Motor neuron (in vitro differentiated cells): ENCODE measurements at regions not wholly inside any gene's neighbourhood (a gene's known extent, or its start where the extent isn't known, plus 50 kb on each side); places are given as distances from the start of the nearest gene placed in this dataset.

Experiments
- ATAC-seq, 8 experiments: fragments of 200-7000 bp; cut with Tn5 transposase; replicated peaks in 6 of 8; 2 replicates each; pipeline ENCODE4 v1.8.0; 2021; ENCODE audit warnings: mild to moderate bottlenecking in 8 of 8, moderate library complexity in 8 of 8
- H3K27ac ChIP-seq, 2 donors: fragments of 250-450 bp; sonication (Bioruptor Pico); 2 replicates each; pipeline ENCODE4 v1.9.0; 2021; ENCODE audit warnings: antibody characterized with exemption in 2 of 2, mild to moderate bottlenecking in 2 of 2, moderate library complexity in 1 of 2
- H3K4me1 ChIP-seq, 2 donors: fragments of 250-450 bp; sonication (Bioruptor Pico); replicated peaks in 1 of 2; 2 replicates each; pipeline ENCODE4 v1.6.1; 2021; ENCODE audit warnings: antibody characterized with exemption in 2 of 2, mild to moderate bottlenecking in 2 of 2, moderate library complexity in 1 of 2
- H3K4me3 ChIP-seq, 5 donors: fragments of 250-450 bp; sonication (Bioruptor Pico); 2 replicates each; pipeline ENCODE4 v1.9.0; 2021; ENCODE audit warnings: antibody characterized with exemption in 5 of 5, mild to moderate bottlenecking in 5 of 5, moderate library complexity in 4 of 5
- WGBS, 10 experiments: fragments of 450-650 bp; shearing (Covaris generic); methylation state at CpG; one replicate each; pipeline ENCODE4 v1.0.0; 2022; 5-methylcytosine and 5-hydroxymethylcytosine counted together
- in situ Hi-C, 9 experiments: fragments of 400-800 bp; cut with MboI; loops; one replicate each; pipeline ENCODE4 v1.15.0; 2021; ENCODE audit warnings: low sequenced_read_pairs in 9 of 9, low pct_unique_long_range_greater_than_20kb in 2 of 9; ENCODE audit not compliant: unreplicated experiment in 9 of 9

GRCh38 chr6:147933224-147933623 lies 409.4 kb upstream of the SASH1 start:
- Histone ChIP-seq H3K27ac (no peak overlapping the region), H3K4me3 (no peak overlapping the region), H3K4me1 (no peaks in the 10 kb centered on the region)
- peak in 1 of 8 experiments; percentile 88 for ATAC-seq
- 0 to 83% (median 11%) methylated on average over 1 of the region's 1 CpG; no CpG with 5 or more reads in 4 of the 10 experiments for whole genome bisulfite sequencing, 10 experiments
- in situ Hi-C loops, result no loop called here

DNA sequence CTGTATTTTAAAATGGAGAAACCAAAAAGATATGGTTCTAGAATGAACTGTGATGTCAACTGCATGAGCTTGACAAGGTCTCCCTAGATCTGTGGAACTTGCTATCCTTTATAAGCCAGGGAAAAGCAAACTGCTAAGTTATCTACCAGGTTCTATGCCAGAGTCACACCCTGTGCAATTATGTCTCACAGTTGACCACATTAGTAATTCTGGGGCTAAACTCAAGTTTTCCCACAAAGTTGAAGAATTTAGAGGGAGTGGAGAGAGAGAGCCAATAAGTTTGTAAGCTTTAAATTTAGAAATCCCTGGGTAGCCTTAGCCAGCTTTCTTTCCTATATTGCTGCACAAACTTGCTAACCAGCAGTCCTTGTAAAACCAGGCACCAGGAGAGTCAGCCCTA lies 407.0 kb upstream of the SASH1 start:
- H3K4me1 ChIP-seq, result no peaks in the 10 kb centered on the region
- ATAC-seq, result no peak
- H3K27ac ChIP-seq, result no peak overlapping the region
- H3K4me3 ChIP-seq, result no peak overlapping the region
- in situ Hi-C loops, result no loop called here

DNA sequence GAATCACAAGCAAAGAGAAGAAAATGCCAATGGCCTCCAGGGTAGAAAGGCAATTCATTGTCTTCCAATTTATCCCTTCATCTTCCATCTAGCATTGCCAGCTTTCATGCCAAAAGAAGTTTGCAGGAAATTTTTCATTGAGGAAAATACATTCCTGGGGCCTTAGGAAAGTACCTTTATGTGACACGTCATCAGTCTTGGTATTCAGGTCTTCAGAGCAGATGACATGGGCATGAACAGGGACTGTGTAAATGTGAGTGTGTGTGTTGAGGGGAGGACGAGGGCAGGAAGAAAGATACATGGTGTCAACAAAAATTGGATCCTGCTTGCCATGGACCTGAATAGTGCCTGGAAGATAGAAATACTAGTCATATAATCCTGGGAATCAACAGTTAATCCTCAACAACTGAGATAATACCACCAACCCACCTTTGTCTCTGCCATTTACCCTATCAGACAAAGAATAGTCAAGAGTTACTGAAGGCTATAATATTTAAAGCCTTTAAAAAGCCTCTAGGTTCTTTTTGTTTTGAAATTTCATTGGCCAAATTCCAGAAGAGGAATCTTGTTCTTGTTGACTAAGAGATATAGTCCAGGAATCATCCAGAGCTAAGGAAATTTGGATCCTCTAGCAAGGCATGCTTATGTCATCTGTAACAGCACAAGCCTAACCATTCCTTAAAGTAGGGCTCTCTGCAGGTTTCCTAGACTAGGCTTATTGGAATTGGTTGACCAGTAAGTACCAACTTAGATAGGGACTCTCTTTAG lies 405.8 kb upstream of the SASH1 start:
- 25 to 100% (median 86%) methylated on average over 1 to 2 of the region's 2 CpGs; no CpG with 5 or more reads in 3 of the 10 experiments for WGBS, 10 experiments
- ATAC-seq, result no peak
- Histone ChIP-seq H3K27ac (no peak overlapping the region), H3K4me3 (no peak overlapping the region), H3K4me1 (peaks cover 0 to 3% of the 10 kb centered on the region in 2 donors)
- in situ Hi-C loops, result no loop called here

- WGBS, 10 experiments, result 0 to 76% (median 3%) methylated on average over 2 to 4 of the region's 4 CpGs; no CpG with 5 or more reads in 3 of the 10 experiments
- in situ Hi-C loops, result no loop called here
- H3K4me3 ChIP-seq, result no peak overlapping the region
- no peak overlapping the region for H3K27ac ChIP-seq
- peaks cover 0 to 3% of the 10 kb centered on the region in 2 donors for H3K4me1 ChIP-seq
- peak in 7 of 8 experiments; percentile 42 to 97 (median 70) for ATAC-seq
These were observed 401.5 kb upstream of the SASH1 start for GRCh38 chr6:147941143-147941542.

DNA sequence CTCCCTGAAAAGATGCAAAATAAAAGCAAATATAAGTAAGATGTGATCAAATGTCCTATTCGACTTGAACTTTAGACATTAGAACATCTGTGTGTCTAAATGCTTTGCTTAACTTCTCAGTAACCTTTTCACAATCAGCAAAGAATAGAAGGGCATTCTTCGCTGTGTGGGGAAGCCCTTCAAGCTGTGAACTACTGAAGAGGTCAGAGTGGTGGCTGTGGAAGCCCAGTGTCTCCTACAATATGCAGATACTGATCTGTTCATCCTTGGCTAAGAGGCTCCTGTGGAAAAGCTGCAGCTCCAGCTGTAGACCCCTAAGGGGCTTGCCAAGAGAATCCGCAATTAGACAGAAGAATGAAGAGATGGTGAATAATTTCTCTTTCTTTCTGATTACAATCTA lies 400.3 kb upstream of the SASH1 start:
- Histone ChIP-seq H3K27ac (no peak overlapping the region), H3K4me3 (no peak overlapping the region), H3K4me1 (peaks cover 0 to 3% of the 10 kb centered on the region in 2 donors)
- in situ Hi-C loops, result no loop called here
- WGBS, 10 experiments, result 0 to 80% (median 44%) methylated on average over 1 to 3 of the region's 3 CpGs; no CpG with 5 or more reads in 2 of the 10 experiments
- ATAC-seq, result peak in 1 of 8 experiments; percentile 65

GRCh38 chr6:147944122-147944521 lies 398.5 kb upstream of the SASH1 start:
- no peak for ATAC-seq
- 18 to 100% (median 92%) methylated on average over 1 to 5 of the region's 5 CpGs; no CpG with 5 or more reads in 3 of the 10 experiments for WGBS, 10 experiments
- in situ Hi-C loops, result no loop called here

DNA sequence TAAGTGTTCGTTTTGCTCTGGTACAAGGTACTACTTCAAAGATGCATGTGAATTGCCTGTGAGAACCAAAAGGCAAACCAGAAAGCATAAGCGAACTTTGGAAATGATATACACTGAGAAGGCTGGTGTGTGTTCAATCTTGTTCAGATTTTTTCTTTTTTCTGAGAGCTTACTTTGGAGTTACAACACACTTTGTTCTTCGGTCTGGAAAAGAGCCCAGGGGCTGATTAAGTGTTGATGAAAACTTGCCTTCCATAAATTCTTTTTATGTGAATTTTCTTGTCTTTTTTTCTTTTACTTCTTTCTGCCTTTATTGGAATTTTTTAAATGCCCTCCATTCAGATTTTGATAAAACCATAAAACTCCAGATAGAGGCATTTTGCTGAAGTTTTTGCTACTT lies 395.1 kb upstream of the SASH1 start:
- WGBS, 10 experiments, result 7 to 90% (median 70%) methylated on average over 2 to 3 of the region's 3 CpGs; no CpG with 5 or more reads in 1 of the 10 experiments
- no peak overlapping the region for H3K4me3 ChIP-seq
- peaks cover 0 to 4% of the 10 kb centered on the region in 2 donors for H3K4me1 ChIP-seq
- H3K27ac ChIP-seq, result no peak overlapping the region
- in situ Hi-C loops, result no loop called here
- ATAC-seq, result no peak

More at GRCh38 chr6:147944122-147944521, 398.5 kb upstream of the SASH1 start:
- peaks cover 0 to 7% of the 10 kb centered on the region in 2 donors for H3K4me1 ChIP-seq
- no peak overlapping the region for H3K4me3 ChIP-seq
- no peak overlapping the region for H3K27ac ChIP-seq

GRCh38 chr6:147949981-147950622 lies 392.5 kb upstream of the SASH1 start:
- Histone ChIP-seq H3K4me3 (no peak overlapping the region), H3K27ac (no peak overlapping the region), H3K4me1 (peaks cover 0 to 4% of the 10 kb centered on the region in 2 donors)
- in situ Hi-C loops, result no loop called here
- WGBS, 10 experiments, result 32 to 100% (median 90%) methylated on average over 2 to 4 of the region's 6 CpGs
- no peak for ATAC-seq

DNA sequence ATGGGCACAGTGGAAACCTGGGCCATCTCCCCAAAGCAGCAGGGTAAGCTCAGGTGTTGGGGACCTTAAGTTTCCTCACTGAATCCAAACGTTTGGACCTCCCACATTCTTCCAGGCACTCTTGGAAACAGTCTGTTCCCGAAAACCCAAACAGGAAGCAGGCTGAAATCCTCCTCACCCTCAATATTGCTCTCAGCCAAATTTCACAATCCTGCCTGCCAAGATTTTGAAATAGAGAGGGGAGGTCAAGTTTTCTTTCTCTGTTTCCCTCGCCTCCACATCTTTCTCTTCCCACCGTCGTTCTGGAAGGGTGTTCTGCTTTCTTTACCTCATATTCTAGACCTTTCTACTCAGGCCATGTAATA lies 392.0 kb upstream of the SASH1 start:
- ATAC-seq, result peak in 1 of 8 experiments; percentile 33
- 20 to 100% (median 82%) methylated on average over 1 to 5 of the region's 5 CpGs for WGBS, 10 experiments
- in situ Hi-C loops, result no loop called here
- Histone ChIP-seq H3K4me1 (peaks cover 0 to 4% of the 10 kb centered on the region in 2 donors), H3K4me3 (no peak overlapping the region), H3K27ac (no peak overlapping the region)

DNA sequence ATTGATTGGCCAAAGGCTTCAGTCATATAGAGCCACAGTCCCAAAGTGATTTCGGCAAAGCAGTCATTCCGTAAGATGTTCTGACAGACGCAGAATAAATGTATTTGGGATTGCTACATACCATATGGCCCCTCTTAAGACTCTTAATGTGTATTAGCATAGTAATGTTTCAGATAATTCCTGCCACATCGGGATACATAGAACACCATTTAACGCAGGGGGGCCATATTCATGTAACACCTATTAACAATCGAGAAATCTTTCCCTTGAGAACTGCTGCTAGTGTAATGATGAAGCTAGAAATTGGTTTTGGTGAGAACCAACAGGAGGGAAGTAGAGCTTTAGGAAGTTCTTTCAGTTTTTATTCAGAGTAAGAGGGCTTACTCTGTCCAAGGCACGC lies 390.9 kb upstream of the SASH1 start:
- H3K4me3 ChIP-seq, result no peak overlapping the region
- no peak overlapping the region for H3K27ac ChIP-seq
- 48 to 94% (median 85%) methylated on average over 1 to 7 of the region's 7 CpGs; no CpG with 5 or more reads in 1 of the 10 experiments for WGBS, 10 experiments
- no peak for ATAC-seq
- H3K4me1 ChIP-seq, result peaks cover 0 to 4% of the 10 kb centered on the region in 2 donors
- in situ Hi-C loops, result no loop called here

DNA sequence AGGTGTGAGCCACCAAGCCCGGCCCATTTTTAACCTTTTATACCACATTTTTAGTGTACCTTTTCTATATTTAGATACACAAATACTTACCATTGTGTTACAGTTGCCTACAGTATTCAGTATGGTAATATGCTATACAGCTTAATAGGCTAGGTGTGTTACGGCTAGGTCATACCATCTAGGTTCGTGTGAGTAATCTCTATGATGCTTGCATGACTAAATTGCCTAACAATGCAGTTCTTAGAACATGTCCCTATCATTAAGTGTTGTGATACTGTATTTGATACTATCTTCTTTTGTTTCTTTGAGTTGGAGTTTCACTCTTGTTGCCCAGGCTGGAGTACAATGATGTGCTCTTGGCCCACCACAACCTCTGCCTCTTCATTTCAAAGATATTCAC lies 387.7 kb upstream of the SASH1 start:
- 25 to 94% (median 87%) methylated on average over 2 to 3 of the region's 3 CpGs; no CpG with 5 or more reads in 2 of the 10 experiments for WGBS, 10 experiments
- Histone ChIP-seq H3K27ac (no peak overlapping the region), H3K4me1 (no peaks in the 10 kb centered on the region), H3K4me3 (no peak overlapping the region)
- ATAC-seq, result no peak
- in situ Hi-C loops, result no loop called here

- 22 to 95% (median 62%) methylated on average over 2 of the region's 2 CpGs; no CpG with 5 or more reads in 2 of the 10 experiments for WGBS, 10 experiments
- peaks cover 0 to 3% of the 10 kb centered on the region in 2 donors for H3K4me1 ChIP-seq
- no peak for ATAC-seq
- no peak overlapping the region for H3K4me3 ChIP-seq
- H3K27ac ChIP-seq, result no peak overlapping the region
- in situ Hi-C loops, result no loop called here
These were observed 384.0 kb upstream of the SASH1 start for GRCh38 chr6:147958683-147959082.

GRCh38 chr6:147961481-147962141 lies 381.0 kb upstream of the SASH1 start:
- peak in 5 of 8 experiments; percentile 55 to 76 (median 67) for ATAC-seq
- no peak overlapping the region for H3K27ac ChIP-seq
- in situ Hi-C loops, result no loop called here
- no peak overlapping the region for H3K4me3 ChIP-seq
- 17 to 100% (median 67%) methylated on average over 1 to 2 of the region's 2 CpGs; no CpG with 5 or more reads in 1 of the 10 experiments for WGBS, 10 experiments
- H3K4me1 ChIP-seq, result peaks cover 0 to 3% of the 10 kb centered on the region in 2 donors
